GM18502 (cell line): ENCODE measurements at regions not wholly inside any gene's neighbourhood (a gene's known extent, or its start where the extent isn't known, plus 50 kb on each side); places are given as distances from the start of the nearest gene placed in this dataset.

ENCODE experiments used
- ATAC-seq: cut with Tn5 transposase; IDR thresholded peaks from one replicate; pipeline ENCODE4 v1.9.1; 2021; ENCODE audit warnings: mild to moderate bottlenecking; ENCODE audit not compliant: unreplicated experiment, poor library complexity

- ATAC-seq: no peak
These were observed 211.3 kb downstream of the AUH start for GRCh38 chr9:91150273-91150997.

DNA sequence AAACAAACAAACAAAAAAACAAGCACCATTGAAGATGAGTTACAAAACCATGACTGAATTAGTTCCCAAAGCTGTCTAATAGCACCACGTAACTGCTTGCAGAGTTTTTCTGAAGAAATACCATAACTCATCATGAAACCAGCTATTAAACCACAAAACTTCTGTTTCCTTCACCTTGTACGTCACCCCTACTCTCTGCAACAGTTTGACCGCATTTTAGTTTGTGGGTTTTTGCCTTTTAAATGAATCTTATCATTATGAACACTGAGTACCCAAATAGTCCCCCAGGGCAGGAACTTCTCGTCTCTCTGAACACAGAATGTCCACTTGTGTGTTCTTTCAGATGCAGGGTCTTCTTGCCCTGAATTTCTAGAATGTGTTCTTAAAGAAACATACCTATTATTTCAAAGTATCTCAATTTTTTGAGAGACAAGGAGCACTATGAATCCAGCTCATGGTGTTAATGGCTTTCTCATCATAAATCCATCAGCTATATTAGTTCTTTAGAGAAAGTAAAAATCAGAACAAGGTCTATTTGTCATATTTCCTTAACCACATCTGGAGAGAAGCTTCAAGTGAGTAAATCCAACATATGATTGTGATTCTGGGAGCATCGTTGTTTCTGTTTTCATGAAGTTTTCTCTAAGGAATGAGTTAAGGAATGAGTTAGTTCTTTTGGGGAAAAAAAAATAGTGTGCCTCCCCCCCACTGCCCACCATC lies 210.6 kb downstream of the AUH start:
- ATAC-seq: peak; percentile 66

- ATAC-seq: no peak
These were observed 210.0 kb downstream of the AUH start for GRCh38 chr9:91151718-91152095.

- no peak for ATAC-seq
These were observed 207.0 kb downstream of the AUH start for GRCh38 chr9:91154686-91155085.

- no peak for ATAC-seq
These were observed 206.5 kb downstream of the AUH start for GRCh38 chr9:91155181-91155580.

DNA sequence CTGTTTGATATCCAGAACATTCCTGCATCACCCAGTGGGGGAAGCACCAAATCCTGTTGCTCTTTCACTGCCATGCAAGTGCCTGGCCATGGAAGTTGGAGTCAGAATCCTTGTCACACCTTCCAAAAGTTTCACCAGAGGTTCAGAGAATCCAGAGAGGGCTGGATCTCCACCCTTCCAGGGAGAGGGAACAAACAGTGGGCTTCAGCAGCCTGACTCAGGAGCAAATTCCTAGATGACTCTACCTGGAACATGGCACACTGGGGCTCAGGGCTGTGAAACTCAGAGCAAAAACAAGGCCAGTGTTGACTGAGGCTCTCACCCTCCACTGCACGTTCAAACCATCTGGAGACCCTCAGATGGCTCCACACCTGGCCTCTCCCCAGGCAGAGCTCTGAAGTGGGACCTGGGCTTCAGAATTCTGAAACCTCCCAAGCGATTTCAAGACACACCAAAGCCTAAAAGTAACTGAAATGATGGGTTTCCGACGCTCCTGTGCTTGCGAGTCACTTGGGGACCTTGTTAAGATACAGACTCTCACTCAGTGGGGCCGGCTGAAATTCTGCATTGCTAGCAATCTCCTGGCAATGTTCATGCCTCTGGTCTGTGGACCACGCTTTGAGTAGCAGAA lies 205.9 kb downstream of the AUH start:
- ATAC-seq: no peak

GRCh38 chr9:91156451-91157234 lies 205.1 kb downstream of the AUH start:
- no peak for ATAC-seq

DNA sequence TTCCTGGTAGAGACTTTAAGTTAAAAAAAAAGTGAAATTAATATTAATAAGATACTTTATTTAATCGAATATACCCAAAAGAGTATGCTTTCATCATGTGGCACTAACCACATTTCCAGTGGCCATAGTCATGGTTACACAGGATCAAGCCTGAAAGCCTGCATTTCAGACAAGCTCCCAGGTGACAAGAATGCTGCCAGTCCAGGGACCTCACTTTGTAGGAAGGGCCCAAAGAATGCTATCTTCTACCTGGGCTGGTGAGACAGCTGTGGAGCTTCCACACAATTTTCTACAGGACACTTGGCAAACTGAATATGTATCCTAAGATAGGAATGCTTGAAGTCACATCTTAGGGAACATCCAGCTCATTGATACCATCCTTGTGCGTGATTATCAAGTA lies 203.8 kb downstream of the AUH start:
- no peak for ATAC-seq

DNA sequence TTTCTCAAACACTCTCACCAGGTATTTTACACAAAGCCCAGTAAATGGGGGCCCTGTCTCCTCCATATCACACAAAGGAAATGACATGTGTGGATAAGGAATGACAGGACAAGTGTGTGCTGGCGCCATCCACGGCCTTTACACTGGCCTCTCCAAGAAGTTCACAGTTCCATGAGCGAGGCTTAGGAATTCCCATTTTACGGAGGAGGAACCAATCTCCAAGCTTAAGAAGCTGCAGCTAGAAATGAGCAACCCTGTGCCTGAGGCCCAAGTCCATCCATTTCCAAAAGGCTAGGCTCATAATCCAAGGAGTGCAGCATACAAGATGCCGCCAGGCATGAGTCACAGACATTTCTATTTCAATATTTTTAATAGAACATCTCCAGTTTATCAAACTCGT lies 203.4 kb downstream of the AUH start:
- no peak for ATAC-seq

DNA sequence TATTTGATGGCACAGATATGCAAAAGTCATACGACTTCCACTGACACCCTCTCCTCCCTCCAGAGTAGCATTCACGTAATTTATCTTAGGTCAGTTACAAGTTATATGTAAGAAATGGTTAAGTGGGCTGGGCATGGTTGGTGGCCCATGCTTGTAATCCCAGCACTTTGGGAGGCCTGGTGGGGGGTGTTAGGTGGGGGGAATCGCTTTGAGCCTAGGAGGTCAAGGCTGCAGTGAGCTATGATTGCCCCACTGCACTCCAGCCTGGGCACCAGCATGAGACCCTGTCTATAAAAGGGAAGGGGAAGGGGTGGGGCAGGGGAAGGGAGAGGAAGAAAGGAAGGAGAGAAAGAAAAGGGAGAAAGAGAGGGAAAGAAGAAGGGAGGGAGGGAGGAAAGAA lies 202.8 kb downstream of the AUH start:
- ATAC-seq: no peak

DNA sequence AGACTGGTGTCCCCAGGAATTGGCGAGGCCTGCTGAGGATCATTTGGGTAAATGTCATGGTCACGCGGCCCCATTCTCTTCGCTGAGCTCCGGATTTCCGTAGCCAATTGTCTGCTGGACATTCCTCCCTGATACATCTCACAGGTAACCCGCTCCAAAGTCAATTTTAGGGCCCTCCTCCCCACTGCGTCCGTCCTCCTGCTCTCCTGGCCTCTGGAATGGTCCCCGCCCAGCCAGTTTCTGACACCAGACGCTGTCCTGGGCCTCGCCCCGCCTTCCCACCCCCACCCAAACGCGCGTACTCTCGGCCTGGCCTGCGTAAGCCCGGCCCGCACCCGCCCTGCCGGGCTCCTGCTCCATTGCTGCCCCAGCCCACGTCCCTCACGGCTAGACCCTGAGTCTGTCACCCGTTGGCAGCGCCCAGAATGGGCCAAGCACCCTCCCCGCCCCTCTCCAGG lies 202.0 kb downstream of the AUH start:
- ATAC-seq: no peak

DNA sequence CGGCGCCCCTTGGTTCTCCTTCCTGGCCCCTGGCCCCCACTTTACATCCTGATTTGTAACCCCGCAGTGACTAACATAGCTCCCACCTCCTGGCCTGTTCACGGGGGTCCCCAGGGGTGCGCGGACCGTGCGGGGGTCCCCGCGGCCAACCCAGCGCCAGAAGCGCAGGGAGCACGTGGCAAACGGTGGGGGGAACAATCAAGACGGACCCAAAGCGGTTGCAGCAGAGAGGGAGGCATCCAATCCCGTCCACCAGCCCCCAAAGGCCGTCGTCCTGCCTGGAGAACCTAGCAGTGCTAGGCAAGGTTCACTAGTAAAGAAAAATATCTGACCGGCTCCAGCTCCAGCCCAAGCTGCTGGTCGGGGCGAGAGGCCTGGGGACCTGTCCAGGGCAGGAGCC lies 201.5 kb downstream of the AUH start:
- ATAC-seq: no peak

GRCh38 chr9:91160599-91161464 lies 200.9 kb downstream of the AUH start:
- ATAC-seq: no peak

DNA sequence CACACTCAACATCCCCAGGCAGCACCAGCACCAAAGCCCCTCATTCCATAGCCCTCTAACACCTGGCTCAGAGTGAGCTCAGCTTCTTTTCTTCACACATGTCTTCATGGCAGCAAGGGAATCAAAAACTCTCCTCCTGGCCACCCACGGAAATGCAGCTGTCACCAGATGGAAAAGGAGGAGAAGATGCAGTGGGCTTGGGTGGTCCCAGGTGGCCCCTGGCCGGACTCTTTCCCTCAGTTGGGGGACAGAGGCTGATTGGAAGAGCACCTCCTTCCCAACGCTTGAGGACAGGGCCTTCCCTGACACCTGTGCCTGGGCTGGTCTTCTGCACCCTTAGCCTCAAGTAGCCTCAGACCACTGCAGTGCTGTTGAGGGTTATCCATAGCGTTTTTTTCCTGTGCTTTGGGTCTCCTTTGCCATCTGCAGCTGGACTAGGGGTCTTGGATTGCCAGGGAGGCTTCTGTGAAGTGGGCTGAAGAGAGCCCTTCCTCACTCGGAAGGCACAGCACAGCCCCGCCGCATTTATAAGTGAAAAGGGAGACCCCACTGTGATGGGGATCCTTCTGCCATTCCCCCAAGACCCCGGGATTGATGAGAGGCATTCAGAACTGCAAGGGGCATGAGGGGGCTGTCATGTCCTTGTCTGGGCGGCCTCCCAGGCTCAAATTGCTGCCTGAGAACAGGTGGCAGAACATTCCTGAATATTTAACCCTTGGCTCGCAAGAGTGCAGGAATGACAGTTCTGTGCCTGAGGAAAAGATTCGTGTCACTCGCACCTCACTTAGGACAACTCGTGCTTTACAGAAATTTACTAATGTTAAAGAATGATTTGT lies 200.0 kb downstream of the AUH start:
- no peak for ATAC-seq

- ATAC-seq: no peak
These were observed 199.4 kb downstream of the AUH start for GRCh38 chr9:91162311-91162710.

DNA sequence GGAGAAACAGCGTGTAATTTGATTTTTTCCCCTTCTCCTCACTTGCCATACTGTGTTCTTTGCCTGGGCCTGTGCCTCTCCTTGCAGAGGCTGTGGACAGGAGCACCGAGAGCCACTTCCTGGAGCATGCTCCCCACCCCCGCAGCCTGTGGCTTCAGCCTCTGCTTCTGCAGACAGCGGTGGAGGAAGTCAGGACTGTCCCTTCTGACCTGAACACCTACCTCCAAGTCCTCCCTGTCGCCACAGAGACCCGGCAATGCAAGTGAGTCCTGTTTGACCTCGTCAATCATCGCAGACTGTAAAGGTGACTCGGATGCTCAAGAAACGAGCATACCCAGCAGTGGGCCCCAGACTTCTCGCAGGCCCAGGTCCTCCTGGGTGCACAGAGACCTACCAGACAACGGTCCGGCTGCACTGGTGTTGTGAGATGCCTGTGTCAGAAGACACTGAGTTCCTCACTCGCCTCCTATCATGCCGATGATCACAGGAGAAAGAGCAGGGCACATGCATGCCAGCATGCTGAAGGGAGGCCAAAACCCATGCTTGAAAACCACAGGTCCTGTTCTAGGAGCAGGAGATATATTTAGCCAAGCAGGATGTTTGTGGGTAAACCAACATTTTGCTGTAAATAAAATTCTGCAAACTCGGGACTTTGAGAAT lies 198.8 kb downstream of the AUH start:
- peak; percentile 75 for ATAC-seq

DNA sequence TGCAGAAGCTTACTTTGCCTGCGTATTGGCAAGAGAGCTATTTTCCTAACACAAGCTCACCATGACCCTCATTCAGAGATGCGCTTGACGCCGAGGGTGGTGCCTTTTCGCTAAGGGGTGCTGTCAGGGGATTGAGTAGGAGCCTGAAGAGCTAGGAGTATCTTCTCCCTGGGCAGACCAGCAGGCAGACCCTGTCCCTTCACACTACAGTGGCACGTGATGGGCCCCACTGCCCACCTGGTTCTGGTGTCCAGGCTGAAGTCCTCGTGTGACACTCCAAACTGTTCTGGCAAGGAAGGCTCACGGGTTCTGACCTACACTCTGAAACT lies 198.3 kb downstream of the AUH start:
- ATAC-seq: no peak

GRCh38 chr9:91163773-91164471 lies 197.8 kb downstream of the AUH start:
- no peak for ATAC-seq
